GM12891 (cell line): ENCODE measurements at regions not wholly inside any gene's neighbourhood (a gene's known extent, or its start where the extent isn't known, plus 50 kb on each side); places are given as distances from the start of the nearest gene placed in this dataset.

Experiments
- POLR2A ChIP-seq: IDR thresholded peaks from 2 replicates; pipeline ENCODE4 v1.6.1; 2011; ENCODE audit warnings: low read depth, low read length, control low read depth
- POU2F2 ChIP-seq: IDR thresholded peaks from 2 replicates; pipeline ENCODE4 v1.6.1; 2011; ENCODE audit warnings: low read depth, mild to moderate bottlenecking, control low read depth, low read length, moderate library complexity
- SPI1 ChIP-seq: IDR thresholded peaks from 2 replicates; pipeline ENCODE4 v1.6.1; 2011; ENCODE audit warnings: low read depth, low read length, control low read depth
- TAF1 ChIP-seq: IDR thresholded peaks from 2 replicates; pipeline ENCODE4 v1.6.1; 2011; ENCODE audit warnings: low read depth, low read length, control low read depth

- no peak for TF ChIP-seq TAF1
- no peak for TF ChIP-seq POLR2A
- TF ChIP-seq SPI1 = no peak
- TF ChIP-seq POU2F2 = no peak
Measured at GRCh38 chr9:107866711-107867311, 377.2 kb upstream of the KLF4 start.
